Endothelial cell of umbilical vein (primary cell): ENCODE measurements at regions not wholly inside any gene's neighbourhood (a gene's known extent, or its start where the extent isn't known, plus 50 kb on each side); places are given as distances from the start of the nearest gene placed in this dataset.

Source experiments
- BruUV-seq: library from RNA; stranded (reverse); fragments of 400-500 nt; replicated peaks from 2 replicates; lab custom pipeline; 2021; lab: Mats Ljungman, UMichigan
- CTCF ChIA-PET: fragments of 300-600, 350-600 bp; sonication (Branson Sonifier 250); formaldehyde crosslinking; loops from one replicate; lab custom pipeline; 2021; ENCODE audit warnings: antibody characterized with exemption, inconsistent platforms; lab: Charles Lee
- POLR2A ChIA-PET: fragments of 300-600, 350-600 bp; sonication (Branson Sonifier 250); formaldehyde crosslinking; loops from one replicate; lab custom pipeline; 2021; ENCODE audit warnings: antibody characterized with exemption, inconsistent platforms; lab: Charles Lee
- DNase-seq: peaks from one replicate; pipeline ENCODE4 v3.0.0-alpha.2; 2011; ENCODE audit warnings: low read depth, low spot score
- FAIRE-seq: peaks from 2 replicates; lab custom pipeline; 2011; peaks lifted over from hg19 to GRCh38; lab: Jason Lieb, UNC
- H2AFZ ChIP-seq: 2 replicates; pipeline ENCODE4 v1.6.0; 2012; ENCODE audit warnings: low read depth, low read length, control low read depth, inconsistent platforms
- H3K27ac ChIP-seq: 2 replicates; pipeline ENCODE4 v1.5.1; 2011; ENCODE audit warnings: low read depth, mild to moderate bottlenecking, control low read depth, low read length, moderate library complexity; ENCODE audit not compliant: insufficient read depth
- H3K27me3 ChIP-seq, 2 experiments: 2 replicates each; pipeline versions ENCODE4 v1.6.0 to v1.6.1; 2011; ENCODE audit warnings: low read length in 2 of 2, mixed read lengths in 1 of 2; ENCODE audit not compliant: control insufficient read depth in 2 of 2, insufficient read depth in 2 of 2
- H3K36me3 ChIP-seq, 2 experiments: 2 replicates in 1 of 2; 3 replicates in 1 of 2; pipeline ENCODE4 v1.5.1; 2011; ENCODE audit warnings: low read length in 2 of 2, mild to moderate bottlenecking in 1 of 2, moderate library complexity in 1 of 2; ENCODE audit not compliant: control insufficient read depth in 2 of 2, insufficient read depth in 2 of 2; ENCODE audit errors: extremely low read depth in 1 of 2
- H3K4me1 ChIP-seq: 3 replicates; pipeline ENCODE4 v1.5.1; 2011; ENCODE audit warnings: mild to moderate bottlenecking, low read length; ENCODE audit not compliant: control insufficient read depth, insufficient read depth; ENCODE audit errors: extremely low read depth
- H3K4me2 ChIP-seq: 2 replicates; pipeline ENCODE4 v1.6.1; 2011; ENCODE audit warnings: low read length, control low read depth, mixed read lengths; ENCODE audit not compliant: insufficient read depth
- H3K4me3 ChIP-seq, 3 experiments: fragments of 200-600 bp in 1 of 3; sonication (generic), shearing (Covaris generic) in 1 of 3; replicated peaks in 1 of 3; 2 replicates each; pipeline ENCODE4 v1.5.1; 2011 to 2016; ENCODE audit warnings: control low read depth in 3 of 3, low read length in 3 of 3, mild to moderate bottlenecking in 2 of 3, inconsistent platforms in 1 of 3, low read depth in 1 of 3, moderate library complexity in 1 of 3; ENCODE audit not compliant: insufficient read depth in 1 of 3
- H3K79me2 ChIP-seq: 2 replicates; pipeline ENCODE4 v1.6.0; 2012; ENCODE audit warnings: low read length, inconsistent platforms; ENCODE audit not compliant: control insufficient read depth, insufficient read depth
- H3K9ac ChIP-seq: replicated peaks from 2 replicates; pipeline ENCODE3; 2011; ENCODE audit warnings: low read length, control low read depth; ENCODE audit not compliant: insufficient read depth; ENCODE audit errors: extremely low read depth
- H3K9me1 ChIP-seq: replicated peaks from 3 replicates; pipeline ENCODE4 v1.6.0; 2011; ENCODE audit warnings: mild to moderate bottlenecking, low read length; ENCODE audit not compliant: control insufficient read depth, insufficient read depth; ENCODE audit errors: extremely low read depth
- H3K9me3 ChIP-seq: replicated peaks from 2 replicates; pipeline ENCODE4 v1.5.1; 2012; ENCODE audit warnings: low read length, inconsistent platforms; ENCODE audit not compliant: control insufficient read depth, insufficient read depth
- H4K20me1 ChIP-seq: replicated peaks from 2 replicates; pipeline ENCODE3; 2011; ENCODE audit warnings: mild to moderate bottlenecking, low read length; ENCODE audit not compliant: control insufficient read depth, insufficient read depth; ENCODE audit errors: extremely low read depth
- EZH2 ChIP-seq: IDR thresholded peaks from 2 replicates; pipeline ENCODE4 v1.6.1; 2012; ENCODE audit warnings: borderline replicate concordance, low read depth, mild to moderate bottlenecking, moderate library complexity, low read length, inconsistent platforms; ENCODE audit not compliant: severe bottlenecking
- FOS ChIP-seq: IDR thresholded peaks from 2 replicates; pipeline ENCODE4 v1.6.1; 2011; ENCODE audit warnings: mild to moderate bottlenecking, low read length, moderate library complexity, borderline replicate concordance; ENCODE audit not compliant: insufficient read depth
- GATA2 ChIP-seq: IDR thresholded peaks from 2 replicates; pipeline ENCODE4 v1.7.0; 2011; ENCODE audit warnings: low read depth, mild to moderate bottlenecking, moderate library complexity, mixed read lengths, low read length; ENCODE audit not compliant: insufficient read length, insufficient read depth
- JUN ChIP-seq: IDR thresholded peaks from 2 replicates; pipeline ENCODE4 v1.6.1; 2011; ENCODE audit warnings: borderline replicate concordance, low read depth; ENCODE audit not compliant: insufficient read length, insufficient read depth
- MYC ChIP-seq: IDR thresholded peaks from one replicate; pipeline ENCODE4 v1.6.1; 2011; ENCODE audit warnings: mild to moderate bottlenecking, low read depth, low read length
- POLR2A ChIP-seq: IDR thresholded peaks from 2 replicates; pipeline ENCODE4 v1.6.1; 2012; ENCODE audit warnings: low read depth, mild to moderate bottlenecking, control low read depth, low read length
- POLR2AphosphoS5 ChIP-seq: IDR thresholded peaks from 2 replicates; pipeline ENCODE4 v1.6.1; 2012; ENCODE audit warnings: low read depth, mild to moderate bottlenecking, control low read depth, low read length, moderate library complexity; ENCODE audit not compliant: insufficient read depth
- dilution Hi-C: fragments of 300-500 bp; cut with MboI; formaldehyde crosslinking; loops from one replicate; pipeline ENCODE4 v1.15.0; 2019; ENCODE audit warnings: low sequenced_read_pairs; ENCODE audit not compliant: extremely low pct_ligation_motif_present
- intact Hi-C: fragments of 100-400 bp; cut with micrococcal nuclease; formaldehyde crosslinking; loops from one replicate; pipeline ENCODE4 v1.10.0; 2022
- TF ChIP-seq, protein P1 (sequence below), 2 donors: IDR thresholded peaks; 1 replicate in 1 of 2; 2 replicates in 1 of 2; pipeline ENCODE4 v1.5.1; 2011; ENCODE audit warnings: low read length in 2 of 2, mild to moderate bottlenecking in 2 of 2, moderate library complexity in 2 of 2, control low read depth in 1 of 2, inconsistent platforms in 1 of 2, low read depth in 1 of 2; ENCODE audit not compliant: insufficient read depth in 1 of 2; ENCODE audit errors: extremely low read depth in 1 of 2
- TF ChIP-seq, protein P2 (sequence below): IDR thresholded peaks from 2 replicates; pipeline ENCODE4 v1.6.1; 2011; ENCODE audit not compliant: insufficient read depth, insufficient read length

DNA sequence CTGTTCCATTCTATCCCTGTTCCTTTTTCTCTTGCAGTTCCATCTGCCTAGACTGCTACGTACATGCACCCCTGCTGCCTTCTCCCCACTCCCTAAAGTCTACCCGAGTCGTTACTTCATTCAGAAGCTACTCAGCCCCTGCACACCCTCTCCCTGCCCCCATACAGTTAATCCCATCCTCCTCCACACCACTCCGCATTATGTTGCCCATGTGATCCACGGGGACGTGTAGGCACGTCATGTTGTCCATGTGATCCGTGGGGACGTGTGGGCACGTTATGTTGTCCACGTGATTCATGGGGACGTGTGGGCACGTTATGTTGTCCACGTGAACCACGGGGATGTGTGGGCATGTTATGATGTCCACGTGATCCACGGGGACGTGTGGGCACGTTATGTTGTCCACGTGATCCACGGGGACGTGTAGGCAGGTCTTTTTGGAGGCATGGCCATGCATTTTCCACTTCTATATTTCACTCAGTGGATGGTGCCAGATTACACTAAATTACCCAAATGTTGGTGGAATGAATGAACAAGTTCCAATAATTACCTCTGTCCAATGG is 299.5 kb downstream of the DCDC2C start:
- intact Hi-C loops (no loop called here), dilution Hi-C loops (no loop called here)
- Histone ChIP-seq H4K20me1 (no peaks in the 10 kb centered on the region), H3K9me3 (no peaks in the 10 kb centered on the region), H3K4me1 (no peaks in the 10 kb centered on the region), H2AFZ (no peak overlapping the region), H3K27me3 (no peaks in the 10 kb centered on the region), H3K4me2 (no peak overlapping the region), H3K4me3 (no peak overlapping the region), H3K36me3 (no peaks in the 10 kb centered on the region), H3K9me1 (no peaks in the 10 kb centered on the region), H3K27ac (no peak overlapping the region), H3K9ac (no peak overlapping the region), H3K79me2 (no peaks in the 10 kb centered on the region)
- POLR2A ChIA-PET = no interaction called here
- no peak for DNase-seq
- no TSS peak for BruUV-seq
- no peak for FAIRE-seq
- CTCF ChIA-PET = no interaction called here
- no peak for TF ChIP-seq FOS
- no peak for TF ChIP-seq GATA2
- no peak for TF ChIP-seq JUN
- TF ChIP-seq POLR2A = no peak
- TF ChIP-seq POLR2AphosphoS5 = no peak

DNA sequence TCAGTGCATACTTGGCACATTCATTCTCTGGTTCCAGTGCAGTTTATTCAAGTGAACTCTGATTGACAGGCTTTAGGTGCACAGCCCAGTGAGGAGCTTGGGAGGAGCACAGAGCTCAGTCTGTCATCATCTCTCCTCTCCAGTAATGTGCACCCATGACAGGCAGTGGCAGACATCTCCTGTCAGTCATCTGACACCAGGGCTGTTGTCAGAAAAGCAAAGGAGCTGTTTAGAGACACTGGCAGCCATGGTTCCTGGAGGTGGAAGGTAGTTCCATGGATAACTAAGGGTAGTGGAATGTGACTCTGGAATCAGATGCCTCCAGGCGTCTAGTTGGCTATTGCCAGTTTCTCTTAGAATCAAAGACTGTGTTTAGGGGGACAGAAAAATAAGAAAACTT is 308.8 kb downstream of the DCDC2C start:
- Histone ChIP-seq H3K79me2 (no peaks in the 10 kb centered on the region), H2AFZ (no peak overlapping the region), H3K27ac (no peak overlapping the region), H4K20me1 (no peaks in the 10 kb centered on the region), H3K9ac (no peak overlapping the region), H3K4me3 (no peak overlapping the region), H3K27me3 (no peaks in the 10 kb centered on the region), H3K4me1 (no peaks in the 10 kb centered on the region), H3K36me3 (no peaks in the 10 kb centered on the region), H3K9me3 (no peaks in the 10 kb centered on the region), H3K9me1 (no peaks in the 10 kb centered on the region), H3K4me2 (no peak overlapping the region)
- BruUV-seq = no TSS peak
- ChIA-PET CTCF (no interaction called here), POLR2A (no interaction called here)
- DNase-seq = no peak
- no peak for TF ChIP-seq FOS
- TF ChIP-seq, protein P1, sequence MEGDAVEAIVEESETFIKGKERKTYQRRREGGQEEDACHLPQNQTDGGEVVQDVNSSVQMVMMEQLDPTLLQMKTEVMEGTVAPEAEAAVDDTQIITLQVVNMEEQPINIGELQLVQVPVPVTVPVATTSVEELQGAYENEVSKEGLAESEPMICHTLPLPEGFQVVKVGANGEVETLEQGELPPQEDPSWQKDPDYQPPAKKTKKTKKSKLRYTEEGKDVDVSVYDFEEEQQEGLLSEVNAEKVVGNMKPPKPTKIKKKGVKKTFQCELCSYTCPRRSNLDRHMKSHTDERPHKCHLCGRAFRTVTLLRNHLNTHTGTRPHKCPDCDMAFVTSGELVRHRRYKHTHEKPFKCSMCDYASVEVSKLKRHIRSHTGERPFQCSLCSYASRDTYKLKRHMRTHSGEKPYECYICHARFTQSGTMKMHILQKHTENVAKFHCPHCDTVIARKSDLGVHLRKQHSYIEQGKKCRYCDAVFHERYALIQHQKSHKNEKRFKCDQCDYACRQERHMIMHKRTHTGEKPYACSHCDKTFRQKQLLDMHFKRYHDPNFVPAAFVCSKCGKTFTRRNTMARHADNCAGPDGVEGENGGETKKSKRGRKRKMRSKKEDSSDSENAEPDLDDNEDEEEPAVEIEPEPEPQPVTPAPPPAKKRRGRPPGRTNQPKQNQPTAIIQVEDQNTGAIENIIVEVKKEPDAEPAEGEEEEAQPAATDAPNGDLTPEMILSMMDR (IDR thresholded peaks at IDR 0.05; ENCODE audit: extremely low read depth in 1 of 2, insufficient read depth in 1 of 2, low read depth in 1 of 2, low read length in 2 of 2) = no peak
- no peak for TF ChIP-seq POLR2A
- TF ChIP-seq EZH2 = no peak
- no peak for TF ChIP-seq JUN
- no peak for TF ChIP-seq POLR2AphosphoS5
- TF ChIP-seq MYC = no peak
- no peak for TF ChIP-seq GATA2
- TF ChIP-seq, protein P2, sequence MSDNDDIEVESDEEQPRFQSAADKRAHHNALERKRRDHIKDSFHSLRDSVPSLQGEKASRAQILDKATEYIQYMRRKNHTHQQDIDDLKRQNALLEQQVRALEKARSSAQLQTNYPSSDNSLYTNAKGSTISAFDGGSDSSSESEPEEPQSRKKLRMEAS = no peak
- FAIRE-seq = no peak
- dilution Hi-C loops (no loop called here), intact Hi-C loops (no loop called here)
